Endothelial cell of umbilical vein (primary cell): ENCODE measurements at regions not wholly inside any gene's neighbourhood (a gene's known extent, or its start where the extent isn't known, plus 50 kb on each side); places are given as distances from the start of the nearest gene placed in this dataset.

ENCODE experiments used
- BruUV-seq: library from RNA; stranded (reverse); fragments of 400-500 nt; replicated peaks from 2 replicates; lab custom pipeline; 2021; lab: Mats Ljungman, UMichigan
- CTCF ChIA-PET: fragments of 300-600, 350-600 bp; sonication (Branson Sonifier 250); formaldehyde crosslinking; loops from one replicate; lab custom pipeline; 2021; ENCODE audit warnings: antibody characterized with exemption, inconsistent platforms; lab: Charles Lee
- POLR2A ChIA-PET: fragments of 300-600, 350-600 bp; sonication (Branson Sonifier 250); formaldehyde crosslinking; loops from one replicate; lab custom pipeline; 2021; ENCODE audit warnings: antibody characterized with exemption, inconsistent platforms; lab: Charles Lee
- DNase-seq: peaks from one replicate; pipeline ENCODE4 v3.0.0-alpha.2; 2011; ENCODE audit warnings: low read depth, low spot score
- FAIRE-seq: peaks from 2 replicates; lab custom pipeline; 2011; peaks lifted over from hg19 to GRCh38; lab: Jason Lieb, UNC
- H2AFZ ChIP-seq: 2 replicates; pipeline ENCODE4 v1.6.0; 2012; ENCODE audit warnings: low read depth, low read length, control low read depth, inconsistent platforms
- H3K27ac ChIP-seq: 2 replicates; pipeline ENCODE4 v1.5.1; 2011; ENCODE audit warnings: low read depth, mild to moderate bottlenecking, control low read depth, low read length, moderate library complexity; ENCODE audit not compliant: insufficient read depth
- H3K27me3 ChIP-seq, 2 experiments: 2 replicates each; pipeline versions ENCODE4 v1.6.0 to v1.6.1; 2011; ENCODE audit warnings: low read length in 2 of 2, mixed read lengths in 1 of 2; ENCODE audit not compliant: control insufficient read depth in 2 of 2, insufficient read depth in 2 of 2
- H3K36me3 ChIP-seq, 2 experiments: 2 replicates in 1 of 2; 3 replicates in 1 of 2; pipeline ENCODE4 v1.5.1; 2011; ENCODE audit warnings: low read length in 2 of 2, mild to moderate bottlenecking in 1 of 2, moderate library complexity in 1 of 2; ENCODE audit not compliant: control insufficient read depth in 2 of 2, insufficient read depth in 2 of 2; ENCODE audit errors: extremely low read depth in 1 of 2
- H3K4me1 ChIP-seq: 3 replicates; pipeline ENCODE4 v1.5.1; 2011; ENCODE audit warnings: mild to moderate bottlenecking, low read length; ENCODE audit not compliant: control insufficient read depth, insufficient read depth; ENCODE audit errors: extremely low read depth
- H3K4me2 ChIP-seq: 2 replicates; pipeline ENCODE4 v1.6.1; 2011; ENCODE audit warnings: low read length, control low read depth, mixed read lengths; ENCODE audit not compliant: insufficient read depth
- H3K4me3 ChIP-seq, 3 experiments: fragments of 200-600 bp in 1 of 3; sonication (generic), shearing (Covaris generic) in 1 of 3; replicated peaks in 1 of 3; 2 replicates each; pipeline ENCODE4 v1.5.1; 2011 to 2016; ENCODE audit warnings: control low read depth in 3 of 3, low read length in 3 of 3, mild to moderate bottlenecking in 2 of 3, inconsistent platforms in 1 of 3, low read depth in 1 of 3, moderate library complexity in 1 of 3; ENCODE audit not compliant: insufficient read depth in 1 of 3
- H3K79me2 ChIP-seq: 2 replicates; pipeline ENCODE4 v1.6.0; 2012; ENCODE audit warnings: low read length, inconsistent platforms; ENCODE audit not compliant: control insufficient read depth, insufficient read depth
- H3K9ac ChIP-seq: replicated peaks from 2 replicates; pipeline ENCODE3; 2011; ENCODE audit warnings: low read length, control low read depth; ENCODE audit not compliant: insufficient read depth; ENCODE audit errors: extremely low read depth
- H3K9me1 ChIP-seq: replicated peaks from 3 replicates; pipeline ENCODE4 v1.6.0; 2011; ENCODE audit warnings: mild to moderate bottlenecking, low read length; ENCODE audit not compliant: control insufficient read depth, insufficient read depth; ENCODE audit errors: extremely low read depth
- H3K9me3 ChIP-seq: replicated peaks from 2 replicates; pipeline ENCODE4 v1.5.1; 2012; ENCODE audit warnings: low read length, inconsistent platforms; ENCODE audit not compliant: control insufficient read depth, insufficient read depth
- H4K20me1 ChIP-seq: replicated peaks from 2 replicates; pipeline ENCODE3; 2011; ENCODE audit warnings: mild to moderate bottlenecking, low read length; ENCODE audit not compliant: control insufficient read depth, insufficient read depth; ENCODE audit errors: extremely low read depth
- CTCF ChIP-seq, 2 donors: IDR thresholded peaks; 1 replicate in 1 of 2; 2 replicates in 1 of 2; pipeline ENCODE4 v1.5.1; 2011; ENCODE audit warnings: low read length in 2 of 2, mild to moderate bottlenecking in 2 of 2, moderate library complexity in 2 of 2, control low read depth in 1 of 2, inconsistent platforms in 1 of 2, low read depth in 1 of 2; ENCODE audit not compliant: insufficient read depth in 1 of 2; ENCODE audit errors: extremely low read depth in 1 of 2
- EZH2 ChIP-seq: IDR thresholded peaks from 2 replicates; pipeline ENCODE4 v1.6.1; 2012; ENCODE audit warnings: borderline replicate concordance, low read depth, mild to moderate bottlenecking, moderate library complexity, low read length, inconsistent platforms; ENCODE audit not compliant: severe bottlenecking
- FOS ChIP-seq: IDR thresholded peaks from 2 replicates; pipeline ENCODE4 v1.6.1; 2011; ENCODE audit warnings: mild to moderate bottlenecking, low read length, moderate library complexity, borderline replicate concordance; ENCODE audit not compliant: insufficient read depth
- GATA2 ChIP-seq: IDR thresholded peaks from 2 replicates; pipeline ENCODE4 v1.7.0; 2011; ENCODE audit warnings: low read depth, mild to moderate bottlenecking, moderate library complexity, mixed read lengths, low read length; ENCODE audit not compliant: insufficient read length, insufficient read depth
- JUN ChIP-seq: IDR thresholded peaks from 2 replicates; pipeline ENCODE4 v1.6.1; 2011; ENCODE audit warnings: borderline replicate concordance, low read depth; ENCODE audit not compliant: insufficient read length, insufficient read depth
- MAX ChIP-seq: IDR thresholded peaks from 2 replicates; pipeline ENCODE4 v1.6.1; 2011; ENCODE audit not compliant: insufficient read depth, insufficient read length
- MYC ChIP-seq: IDR thresholded peaks from one replicate; pipeline ENCODE4 v1.6.1; 2011; ENCODE audit warnings: mild to moderate bottlenecking, low read depth, low read length
- POLR2A ChIP-seq: IDR thresholded peaks from 2 replicates; pipeline ENCODE4 v1.6.1; 2012; ENCODE audit warnings: low read depth, mild to moderate bottlenecking, control low read depth, low read length
- POLR2AphosphoS5 ChIP-seq: IDR thresholded peaks from 2 replicates; pipeline ENCODE4 v1.6.1; 2012; ENCODE audit warnings: low read depth, mild to moderate bottlenecking, control low read depth, low read length, moderate library complexity; ENCODE audit not compliant: insufficient read depth
- dilution Hi-C: fragments of 300-500 bp; cut with MboI; formaldehyde crosslinking; loops from one replicate; pipeline ENCODE4 v1.15.0; 2019; ENCODE audit warnings: low sequenced_read_pairs; ENCODE audit not compliant: extremely low pct_ligation_motif_present
- intact Hi-C: fragments of 100-400 bp; cut with micrococcal nuclease; formaldehyde crosslinking; loops from one replicate; pipeline ENCODE4 v1.10.0; 2022

GRCh38 chr9:135218331-135219225 is 131.1 kb downstream of the OLFM1 start:
- TF ChIP-seq EZH2 (no peak), CTCF (IDR thresholded peaks at IDR 0.05; ENCODE audit: extremely low read depth in 1 of 2, insufficient read depth in 1 of 2, low read depth in 1 of 2, low read length in 2 of 2) (no peak), GATA2 (no peak), MYC (no peak), MAX (no peak), POLR2A (no peak), JUN (no peak), FOS (no peak), POLR2AphosphoS5 (no peak)
- DNase-seq: no peak
- Histone ChIP-seq H3K36me3 (no peaks in the 10 kb centered on the region), H3K9me3 (no peaks in the 10 kb centered on the region), H3K9me1 (no peaks in the 10 kb centered on the region), H3K4me2 (no peak overlapping the region), H3K27ac (no peak overlapping the region), H2AFZ (no peak overlapping the region), H3K4me1 (no peaks in the 10 kb centered on the region), H3K4me3 (no peak overlapping the region), H3K9ac (no peak overlapping the region), H3K79me2 (no peaks in the 10 kb centered on the region), H3K27me3 (no peaks in the 10 kb centered on the region), H4K20me1 (no peaks in the 10 kb centered on the region)
- intact Hi-C loops (no loop called here), dilution Hi-C loops (no loop called here)
- ChIA-PET CTCF (no interaction called here), POLR2A (no interaction called here)
- BruUV-seq: no TSS peak
- no peak for FAIRE-seq
